Fibroblast of lung (primary cell): ENCODE measurements at regions not wholly inside any gene's neighbourhood (a gene's known extent, or its start where the extent isn't known, plus 50 kb on each side); places are given as distances from the start of the nearest gene placed in this dataset.

Experiments used
- CTCF ChIP-seq, 2 donors: IDR thresholded peaks in 1 of 2; conservative IDR thresholded peaks in 1 of 2; 1 replicate in 1 of 2; 2 replicates in 1 of 2; pipeline ENCODE4 v1.5.1; 2011 to 2012; ENCODE audit warnings: low read length in 2 of 2, control low read depth in 1 of 2, inconsistent platforms in 1 of 2, low read depth in 1 of 2, mild to moderate bottlenecking in 1 of 2
- EZH2 ChIP-seq: IDR thresholded peaks from 2 replicates; pipeline ENCODE4 v1.5.1; 2012; ENCODE audit warnings: low read length, control low read depth, mild to moderate bottlenecking; ENCODE audit errors: missing control alignments

- TF ChIP-seq CTCF (conservative IDR thresholded peaks at IDR 0.05 in 1 of 2, IDR thresholded peaks at IDR 0.05 in 1 of 2; ENCODE audit: low read depth in 1 of 2, low read length in 2 of 2) (no peak), EZH2 (no peak)
Observed at GRCh38 chr7:121638286-121638685, 234.7 kb upstream of the PTPRZ1 start.
